GM12878 (cell line): ENCODE measurements at regions not wholly inside any gene's neighbourhood (a gene's known extent, or its start where the extent isn't known, plus 50 kb on each side); places are given as distances from the start of the nearest gene placed in this dataset.

Experiments used
- ATAC-seq: fragments of 200-7000 bp; cut with Tn5 transposase; 3 replicates; pipeline ENCODE4 v1.9.1; 2020; ENCODE audit warnings: mild to moderate bottlenecking, moderate library complexity
- BruUV-seq: library from RNA; stranded (reverse); fragments of 400-500 nt; replicated peaks from 2 replicates; lab custom pipeline; 2021; lab: Mats Ljungman, UMichigan
- CTCF ChIA-PET: fragments of 300-600 bp; sonication (Branson Sonifier 250); formaldehyde crosslinking; extraction: SDS; loops from one replicate; lab custom pipeline; 2021; ENCODE audit warnings: inconsistent platforms; lab: Yijun Ruan, JAX
- POLR2A ChIA-PET: fragments of 350-600 bp; formaldehyde crosslinking; extraction: SDS; loops from one replicate; lab custom pipeline; 2021; ENCODE audit warnings: inconsistent platforms; lab: Charles Lee
- RAD21 ChIA-PET: fragments of 300-600 bp; sonication (Branson Sonifier 250); formaldehyde crosslinking; loops from one replicate; lab custom pipeline; 2023; ENCODE audit warnings: antibody characterized with exemption; ENCODE audit not compliant: unreplicated experiment; lab: Charles Lee
- SMC1A ChIA-PET: fragments of 300-600 bp; sonication (Branson Sonifier 250); formaldehyde crosslinking; loops from one replicate; lab custom pipeline; 2023; ENCODE audit not compliant: unreplicated experiment, uncharacterized antibody; lab: Charles Lee
- DNase-seq: peaks from one replicate; pipeline ENCODE4 v3.0.0-alpha.2; 2011; ENCODE audit warnings: low read depth, low spot score
- FAIRE-seq: peaks from 3 replicates; lab custom pipeline; 2011; peaks lifted over from hg19 to GRCh38; lab: Jason Lieb, UNC
- H2AFZ ChIP-seq: 2 replicates; pipeline ENCODE4 v1.6.0; 2011; ENCODE audit warnings: low read depth, low read length, control low read depth; ENCODE audit not compliant: control insufficient read depth
- H3K27ac ChIP-seq: 2 replicates; pipeline ENCODE4 v1.5.1; 2011; ENCODE audit warnings: control low read depth; ENCODE audit not compliant: control insufficient read depth, insufficient read depth
- H3K27me3 ChIP-seq, 2 experiments: replicated peaks in 1 of 2; 2 replicates each; pipeline versions ENCODE4 v1.6.0 to v1.6.1; 2011; ENCODE audit warnings: low read length in 1 of 2; ENCODE audit not compliant: control insufficient read depth in 2 of 2, insufficient read depth in 2 of 2
- H3K36me3 ChIP-seq, 2 experiments: 2 replicates each; pipeline ENCODE4 v1.5.1; 2011; ENCODE audit warnings: low read length in 1 of 2; ENCODE audit not compliant: control insufficient read depth in 2 of 2, insufficient read depth in 2 of 2
- H3K4me1 ChIP-seq: 2 replicates; pipeline ENCODE4 v1.6.1; 2011; ENCODE audit warnings: mild to moderate bottlenecking, low read length, moderate library complexity, mixed read lengths; ENCODE audit not compliant: control insufficient read depth, insufficient read depth
- H3K4me2 ChIP-seq: 2 replicates; pipeline ENCODE4 v1.6.0; 2011; ENCODE audit warnings: control low read depth; ENCODE audit not compliant: control insufficient read depth, insufficient read depth
- H3K4me3 ChIP-seq: fragments of 200-600 bp; sonication (generic); 2 replicates; pipeline ENCODE4 v1.5.1; 2016
- H3K79me2 ChIP-seq: 2 replicates; pipeline ENCODE4 v1.6.0; 2011; ENCODE audit warnings: low read length; ENCODE audit not compliant: control insufficient read depth, insufficient read depth
- H3K9ac ChIP-seq: 2 replicates; pipeline ENCODE4 v1.8.0; 2011; ENCODE audit warnings: low read length, control low read depth, mixed read lengths; ENCODE audit not compliant: control insufficient read depth, insufficient read depth
- H3K9me3 ChIP-seq: replicated peaks from 3 replicates; pipeline ENCODE4 v1.5.1; 2011; ENCODE audit warnings: mild to moderate bottlenecking, low read length; ENCODE audit not compliant: control insufficient read depth, insufficient read depth
- H4K20me1 ChIP-seq: 2 replicates; pipeline ENCODE4 v1.6.0; 2011; ENCODE audit not compliant: control insufficient read depth, insufficient read depth
- CREB1 ChIP-seq: IDR thresholded peaks from 2 replicates; pipeline ENCODE4 v1.6.1; 2012; ENCODE audit warnings: low read depth, mild to moderate bottlenecking, inconsistent platforms
- IKZF2 ChIP-seq, 2 experiments: fragments of 450-650 bp; IDR thresholded peaks; 2 replicates each; pipeline ENCODE4 v1.6.1; 2017; ENCODE audit warnings: mild to moderate bottlenecking in 2 of 2, moderate library complexity in 2 of 2
- NR2F1 ChIP-seq: fragments of 450-650 bp; conservative IDR thresholded peaks from 2 replicates; pipeline ENCODE4 v1.6.1; 2017; ENCODE audit warnings: mild to moderate bottlenecking
- PBX3 ChIP-seq: IDR thresholded peaks from 2 replicates; pipeline ENCODE4 v1.6.1; 2011; ENCODE audit warnings: mild to moderate bottlenecking, low read depth, low read length, moderate library complexity; ENCODE audit not compliant: insufficient replicate concordance
- RBBP5 ChIP-seq: fragments of 200-600 bp; sonication (generic); conservative IDR thresholded peaks from 2 replicates; pipeline ENCODE4 v1.6.1; 2016
- SMC3 ChIP-seq: IDR thresholded peaks from 2 replicates; pipeline ENCODE4 v1.6.1; 2011; ENCODE audit warnings: low read length, improper control_type of control experiment, borderline replicate concordance
- TCF12 ChIP-seq: IDR thresholded peaks from 2 replicates; pipeline ENCODE4 v1.6.1; 2011; ENCODE audit warnings: low read depth, mild to moderate bottlenecking, low read length
- WGBS: methylation state at CpG from one replicate; pipeline ENCODE4 v1.1.6; 2016; ENCODE audit warnings: low lambda C conversion rate; ENCODE audit not compliant: insufficient replicate concordance, insufficient coverage; ENCODE audit errors: missing lambda C conversion rate; 5-methylcytosine and 5-hydroxymethylcytosine counted together
- in situ Hi-C: fragments of 300-500 bp; cut with MboI; formaldehyde crosslinking; loops from 9 replicates; pipeline ENCODE4 v1.14.3; 2018; ENCODE audit warnings: mixed read lengths
- intact Hi-C: fragments of 100-400 bp; cut with micrococcal nuclease; formaldehyde crosslinking; loops from one replicate; pipeline ENCODE4 v1.14.2; 2022; ENCODE audit not compliant: unreplicated experiment

- peak; percentile 60 for ATAC-seq
- ChIA-PET POLR2A (no interaction called here), CTCF (no interaction called here), RAD21 (no interaction called here), SMC1A (interaction anchor here (0.9 to 1.1 kb wide), 2 partner anchors 9 to 59 kb away, joined by 4 to 6 read pairs; no protein-coding TSS in a partner anchor)
- no peak overlapping the region for H3K4me3 ChIP-seq
- no TSS peak for BruUV-seq
- no peaks in the 10 kb centered on the region for H4K20me1 ChIP-seq
- no peaks in the 10 kb centered on the region for H3K4me1 ChIP-seq
- FAIRE-seq, result no peak
- no peaks in the 10 kb centered on the region for H3K27me3 ChIP-seq
- in situ Hi-C loops, result no loop called here
- H3K79me2 ChIP-seq, result no peaks in the 10 kb centered on the region
- WGBS, result 11% methylated on average over 7 of the region's 7 CpGs
- intact Hi-C loops, result no loop called here
- no peak overlapping the region for H3K9ac ChIP-seq
- H3K9me3 ChIP-seq, result no peaks in the 10 kb centered on the region
- no peaks in the 10 kb centered on the region for H3K36me3 ChIP-seq
- TF ChIP-seq NR2F1, result peak; percentile 42
- no peak for TF ChIP-seq RBBP5
- no peak for TF ChIP-seq SMC3
- TF ChIP-seq TCF12, result no peak
- TF ChIP-seq IKZF2 (IDR thresholded peaks at IDR 0.05), result no peak
- no peak for TF ChIP-seq CREB1
- no peak for TF ChIP-seq PBX3
- no peak overlapping the region for H2AFZ ChIP-seq
- H3K27ac ChIP-seq, result no peak overlapping the region
- no peak overlapping the region for H3K4me2 ChIP-seq
- no peak for DNase-seq
These were observed 893.9 kb downstream of the PCDH7 start for GRCh38 chr4:31613946-31614623.
